ENCODE measurements at regions not wholly inside any gene's neighbourhood (a gene's known extent, or its start where the extent isn't known, plus 50 kb on each side); places are given as distances from the start of the nearest gene placed in this dataset.

DNA sequence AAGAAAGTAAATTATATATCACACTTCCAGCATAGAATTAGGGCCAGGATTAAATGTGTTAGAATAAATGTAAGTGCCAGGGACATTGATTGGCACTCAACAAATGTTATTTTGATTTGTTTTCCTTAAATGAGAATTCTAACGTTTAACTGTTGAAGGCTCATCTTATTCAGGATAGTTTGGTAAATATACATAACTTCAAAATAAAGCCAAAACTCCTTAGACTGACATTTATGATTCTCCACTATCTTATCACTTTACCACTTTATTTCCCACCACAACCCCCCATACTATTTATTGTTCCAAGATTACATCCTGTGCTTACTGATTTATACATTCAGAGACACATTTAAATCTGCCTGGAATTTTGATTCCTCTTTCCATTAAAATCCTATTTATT is 769.5 kb upstream of the CDH2 start:
- H3K27ac ChIP-seq = no peak overlapping the region
- no peak for TF ChIP-seq CTCF (IDR thresholded peaks at IDR 0.05)
- no peak for TF ChIP-seq ZFX (IDR thresholded peaks at IDR 0.05; ENCODE audit: borderline replicate concordance)

- H3K27ac ChIP-seq = no peak overlapping the region
- TF ChIP-seq CTCF (IDR thresholded peaks at IDR 0.05) (no peak), ZFX (IDR thresholded peaks at IDR 0.05; ENCODE audit: borderline replicate concordance) (no peak)
Measured at GRCh38 chr18:28922936-28923335, 746.0 kb upstream of the CDH2 start.

- TF ChIP-seq ZFX (IDR thresholded peaks at IDR 0.05; ENCODE audit: borderline replicate concordance) = no peak
- TF ChIP-seq CTCF (IDR thresholded peaks at IDR 0.05) = no peak
Measured at GRCh38 chr18:28916456-28916855, 739.5 kb upstream of the CDH2 start.

DNA sequence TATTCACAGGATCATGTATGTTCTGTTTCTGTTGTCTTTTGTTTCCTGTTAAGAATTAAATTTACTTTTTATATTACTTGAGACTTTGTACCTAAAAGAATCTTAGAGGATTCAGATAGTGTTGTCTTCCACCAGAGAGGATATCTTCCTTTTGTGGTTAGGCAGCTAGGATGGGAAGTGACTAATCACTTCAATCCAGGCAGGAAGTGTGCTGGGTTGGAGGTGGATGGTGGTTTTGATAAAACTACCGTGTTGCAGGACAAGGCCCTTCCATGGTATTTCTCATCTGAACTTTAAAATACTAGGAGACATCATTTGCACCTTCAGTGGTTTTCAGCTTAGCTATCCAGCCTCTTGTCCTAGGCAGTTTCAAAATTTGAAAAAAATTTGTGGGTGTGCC is 728.6 kb upstream of the CDH2 start:
- TF ChIP-seq ZFX (IDR thresholded peaks at IDR 0.05; ENCODE audit: borderline replicate concordance) (no peak), CTCF (IDR thresholded peaks at IDR 0.05) (no peak)
- no peak overlapping the region for H3K27ac ChIP-seq

More at GRCh38 chr18:28916456-28916855, 739.5 kb upstream of the CDH2 start:
- no peak overlapping the region for H3K27ac ChIP-seq

- H3K27ac ChIP-seq = no peak overlapping the region
Measured at GRCh38 chr18:28904789-28905364, 727.9 kb upstream of the CDH2 start.

GRCh38 chr18:28903306-28903705 is 726.4 kb upstream of the CDH2 start:
- no peak for TF ChIP-seq ZFX (IDR thresholded peaks at IDR 0.05; ENCODE audit: borderline replicate concordance)
- TF ChIP-seq CTCF (IDR thresholded peaks at IDR 0.05) = no peak
- no peak overlapping the region for H3K27ac ChIP-seq

More at GRCh38 chr18:28904789-28905364, 727.9 kb upstream of the CDH2 start:
- TF ChIP-seq ZFX (IDR thresholded peaks at IDR 0.05; ENCODE audit: borderline replicate concordance) = no peak
- TF ChIP-seq CTCF (IDR thresholded peaks at IDR 0.05) = no peak

- no peak overlapping the region for H3K27ac ChIP-seq
- TF ChIP-seq CTCF (IDR thresholded peaks at IDR 0.05) = no peak
- TF ChIP-seq ZFX (IDR thresholded peaks at IDR 0.05; ENCODE audit: borderline replicate concordance) = no peak
Measured at GRCh38 chr18:28890791-28891190, 713.9 kb upstream of the CDH2 start.
